Karpas-422 (cell line): ENCODE measurements at regions not wholly inside any gene's neighbourhood (a gene's known extent, or its start where the extent isn't known, plus 50 kb on each side); places are given as distances from the start of the nearest gene placed in this dataset.

Experiments used
- DNase-seq: peaks from one replicate; pipeline ENCODE4 v3.0.0-alpha.2; 2015
- H2AFZ ChIP-seq: fragments of 200-600 bp; sonication (generic); 2 replicates; pipeline ENCODE4 v1.6.1; 2014; ENCODE audit warnings: antibody characterized with exemption, low read length, mixed read lengths
- H3K27ac ChIP-seq: fragments of 200-600 bp; sonication (generic); 2 replicates; pipeline ENCODE4 v1.5.1; 2014; ENCODE audit warnings: mild to moderate bottlenecking, low read length, moderate library complexity
- H3K27me3 ChIP-seq: fragments of 200-600 bp; sonication (generic); 2 replicates; pipeline ENCODE4 v1.6.1; 2014; ENCODE audit warnings: low read length, mixed read lengths
- H3K36me3 ChIP-seq: fragments of 200-600 bp; sonication (generic); 2 replicates; pipeline ENCODE4 v1.6.1; 2014; ENCODE audit warnings: low read length, mixed read lengths; ENCODE audit not compliant: insufficient read depth
- H3K4me1 ChIP-seq: fragments of 200-600 bp; sonication (generic); 2 replicates; pipeline ENCODE4 v1.6.1; 2014; ENCODE audit warnings: mild to moderate bottlenecking, low read length, mixed read lengths
- H3K4me2 ChIP-seq: fragments of 200-600 bp; sonication (generic); 2 replicates; pipeline ENCODE4 v1.6.1; 2014; ENCODE audit warnings: low read length, low read depth, mild to moderate bottlenecking; ENCODE audit not compliant: poor library complexity, severe bottlenecking
- H3K4me3 ChIP-seq: fragments of 200-600 bp; sonication (generic); 2 replicates; pipeline ENCODE4 v1.5.1; 2014; ENCODE audit warnings: mild to moderate bottlenecking, antibody characterized with exemption, low read length, mixed read lengths
- H3K79me2 ChIP-seq: fragments of 200-600 bp; sonication (generic); 2 replicates; pipeline ENCODE4 v1.6.1; 2014; ENCODE audit warnings: mild to moderate bottlenecking, low read length, mixed read lengths
- H3K9ac ChIP-seq: fragments of 200-600 bp; sonication (generic); 2 replicates; pipeline ENCODE4 v1.6.0; 2014; ENCODE audit warnings: low read length
- H3K9me2 ChIP-seq: fragments of 200-600 bp; sonication (generic), shearing (Covaris generic); replicated peaks from 2 replicates; pipeline ENCODE4 v1.6.0; 2014; ENCODE audit warnings: mild to moderate bottlenecking, low read length, moderate library complexity; ENCODE audit not compliant: insufficient read depth
- H3K9me3 ChIP-seq: fragments of 300-700, 200-600 bp; sonication (generic); 2 replicates; pipeline ENCODE4 v1.6.1; 2014; ENCODE audit warnings: low read length, mixed read lengths
- H4K20me1 ChIP-seq: fragments of 200-600 bp; sonication (generic); 2 replicates; pipeline ENCODE4 v1.6.1; 2014; ENCODE audit warnings: mild to moderate bottlenecking, antibody characterized with exemption, low read length, low read depth; ENCODE audit not compliant: insufficient read depth

DNA sequence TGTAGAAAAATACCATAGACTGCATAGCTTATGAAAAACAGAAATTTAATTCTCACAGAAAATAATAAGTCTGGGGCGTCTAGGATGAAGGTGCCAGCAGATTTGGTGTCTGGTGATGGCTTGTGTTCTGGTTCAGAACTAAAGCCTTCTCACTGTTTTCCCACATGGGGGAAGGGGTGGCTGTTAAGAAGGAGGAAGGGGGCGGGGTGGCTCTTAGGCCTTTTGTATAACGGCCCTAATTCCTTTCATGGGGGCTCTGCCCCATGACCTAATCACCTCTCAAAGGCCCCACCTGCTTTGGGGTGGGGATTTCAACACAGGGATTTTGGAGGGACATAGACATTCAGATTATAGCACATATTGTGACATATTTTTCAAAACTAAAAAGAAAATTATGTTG, 173.2 kb upstream of the TECRL start:
- no peak overlapping the region for H3K4me2 ChIP-seq
- no peaks in the 10 kb centered on the region for H4K20me1 ChIP-seq
- no peak overlapping the region for H3K27ac ChIP-seq
- H3K9me3 ChIP-seq: peaks cover 2% of the 10 kb centered on the region; the same call in 1 of the 2 replicates
- H3K27me3 ChIP-seq: no peaks in the 10 kb centered on the region
- no peaks in the 10 kb centered on the region for H3K9me2 ChIP-seq
- no peak overlapping the region for H2AFZ ChIP-seq
- H3K4me3 ChIP-seq: no peak overlapping the region
- DNase-seq: no peak
- no peaks in the 10 kb centered on the region for H3K79me2 ChIP-seq
- no peaks in the 10 kb centered on the region for H3K36me3 ChIP-seq
- H3K4me1 ChIP-seq: no peaks in the 10 kb centered on the region
- H3K9ac ChIP-seq: no peak overlapping the region

GRCh38 chr4:64581422-64581821, 172.2 kb upstream of the TECRL start:
- no peaks in the 10 kb centered on the region for H3K9me2 ChIP-seq
- no peak overlapping the region for H3K27ac ChIP-seq
- no peaks in the 10 kb centered on the region for H3K79me2 ChIP-seq
- H3K9ac ChIP-seq: no peak overlapping the region
- no peaks in the 10 kb centered on the region for H3K27me3 ChIP-seq
- no peaks in the 10 kb centered on the region for H4K20me1 ChIP-seq
- H3K4me3 ChIP-seq: no peak overlapping the region
- H3K4me2 ChIP-seq: no peak overlapping the region
- H3K4me1 ChIP-seq: no peaks in the 10 kb centered on the region
- no peak overlapping the region for H2AFZ ChIP-seq
- H3K36me3 ChIP-seq: no peaks in the 10 kb centered on the region
- DNase-seq: no peak
- peaks cover 4% of the 10 kb centered on the region; the same call in 1 of the 2 replicates for H3K9me3 ChIP-seq

DNA sequence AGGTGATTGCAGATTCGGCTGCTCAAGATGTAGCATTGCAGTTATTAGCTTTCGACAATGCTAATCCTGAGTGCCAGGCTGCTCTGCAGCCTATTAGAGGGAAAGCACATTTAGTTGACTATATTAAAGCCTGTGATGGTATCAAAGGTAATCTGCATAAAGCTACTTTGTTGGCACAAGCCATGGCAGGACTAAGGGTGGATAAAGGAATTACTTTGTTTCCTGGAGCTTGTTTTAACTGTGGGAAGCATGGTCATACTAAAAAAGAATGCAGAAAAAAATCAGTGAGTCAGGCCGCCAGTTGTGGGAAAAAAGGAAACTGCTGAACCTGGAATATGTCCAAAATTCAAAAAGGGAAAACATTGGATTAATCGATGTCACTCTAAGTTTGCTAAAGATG, 154.9 kb upstream of the TECRL start:
- H3K4me1 ChIP-seq: no peaks in the 10 kb centered on the region
- H3K27me3 ChIP-seq: no peaks in the 10 kb centered on the region
- H3K9me2 ChIP-seq: no peaks in the 10 kb centered on the region
- H3K9ac ChIP-seq: no peak overlapping the region
- no peak overlapping the region for H3K27ac ChIP-seq
- H2AFZ ChIP-seq: no peak overlapping the region
- H3K79me2 ChIP-seq: no peaks in the 10 kb centered on the region
- DNase-seq: no peak
- H3K4me3 ChIP-seq: no peak overlapping the region
- peaks cover 7% of the 10 kb centered on the region for H3K9me3 ChIP-seq
- no peaks in the 10 kb centered on the region for H4K20me1 ChIP-seq
- no peak overlapping the region for H3K4me2 ChIP-seq
- H3K36me3 ChIP-seq: no peaks in the 10 kb centered on the region

DNA sequence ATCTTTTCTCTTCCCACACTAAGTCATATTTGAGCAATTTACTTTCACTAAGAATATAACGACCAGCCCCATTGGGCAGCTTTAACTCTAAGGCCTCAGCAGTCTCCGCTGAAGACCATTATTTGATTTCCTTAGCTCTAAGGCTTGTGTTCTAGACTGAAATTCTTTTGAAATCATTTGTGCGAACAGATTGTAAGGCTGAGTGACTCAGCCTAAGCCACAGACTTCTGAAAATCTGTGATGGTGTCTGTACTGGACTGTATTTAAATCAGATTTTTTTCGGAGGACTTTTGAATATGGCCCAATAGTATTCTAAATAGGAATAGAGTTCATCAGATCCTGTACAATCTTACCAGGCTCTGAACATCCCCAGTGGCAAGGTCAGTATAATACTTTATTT, 150.3 kb upstream of the TECRL start:
- no peak overlapping the region for H2AFZ ChIP-seq

GRCh38 chr4:64551125-64551524, 141.9 kb upstream of the TECRL start:
- no peak overlapping the region for H3K4me2 ChIP-seq
- H3K36me3 ChIP-seq: no peaks in the 10 kb centered on the region
- H3K9me2 ChIP-seq: no peaks in the 10 kb centered on the region
- no peak overlapping the region for H3K27ac ChIP-seq
- H3K27me3 ChIP-seq: no peaks in the 10 kb centered on the region
- H4K20me1 ChIP-seq: no peaks in the 10 kb centered on the region
- H3K79me2 ChIP-seq: no peaks in the 10 kb centered on the region
- no peak overlapping the region for H3K9ac ChIP-seq
- peaks cover 9% of the 10 kb centered on the region; the same call in 1 of the 2 replicates for H3K9me3 ChIP-seq
- H3K4me3 ChIP-seq: no peak overlapping the region
- DNase-seq: no peak
- H2AFZ ChIP-seq: no peak overlapping the region
- H3K4me1 ChIP-seq: no peaks in the 10 kb centered on the region

More for the DNA sequence above, 150.3 kb upstream of the TECRL start:
- no peaks in the 10 kb centered on the region for H3K4me1 ChIP-seq
- H3K4me2 ChIP-seq: no peak overlapping the region
- H3K9me2 ChIP-seq: no peaks in the 10 kb centered on the region
- H3K27me3 ChIP-seq: no peaks in the 10 kb centered on the region
- no peak overlapping the region for H3K4me3 ChIP-seq
- no peak overlapping the region for H3K9ac ChIP-seq
- H3K79me2 ChIP-seq: no peaks in the 10 kb centered on the region
- H3K9me3 ChIP-seq: peaks cover 10% of the 10 kb centered on the region
- H4K20me1 ChIP-seq: no peaks in the 10 kb centered on the region
- no peak overlapping the region for H3K27ac ChIP-seq
- no peak for DNase-seq
- H3K36me3 ChIP-seq: no peaks in the 10 kb centered on the region

DNA sequence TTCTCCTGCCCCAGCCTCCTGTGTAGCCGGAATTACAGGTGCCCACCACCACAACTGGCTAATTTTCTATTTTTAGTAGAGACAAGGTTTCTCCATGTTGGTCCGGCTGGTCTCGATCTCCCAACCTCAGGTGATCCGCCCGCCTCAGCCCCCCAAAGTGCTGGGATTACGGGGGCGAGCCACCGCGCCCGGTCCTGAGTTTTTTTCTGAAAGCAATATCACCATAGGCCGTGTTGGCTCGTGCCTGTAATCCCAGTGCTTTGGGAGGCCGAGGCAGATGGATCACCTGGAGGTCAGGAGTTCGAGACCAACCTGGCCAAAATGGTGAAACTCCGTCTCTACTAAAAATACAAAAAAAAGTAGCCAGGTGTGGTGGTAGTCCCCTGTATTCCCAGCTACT, 136.3 kb upstream of the TECRL start:
- Histone ChIP-seq H3K27ac (no peak overlapping the region), H3K4me1 (no peaks in the 10 kb centered on the region), H2AFZ (no peak overlapping the region), H3K36me3 (no peaks in the 10 kb centered on the region), H3K9me3 (no peaks in the 10 kb centered on the region), H3K9ac (no peak overlapping the region), H3K4me2 (no peak overlapping the region), H4K20me1 (no peaks in the 10 kb centered on the region), H3K9me2 (no peaks in the 10 kb centered on the region), H3K27me3 (no peaks in the 10 kb centered on the region), H3K79me2 (no peaks in the 10 kb centered on the region), H3K4me3 (no peak overlapping the region)
- no peak for DNase-seq

GRCh38 chr4:64539234-64539849, 130.1 kb upstream of the TECRL start:
- Histone ChIP-seq H3K9me2 (no peaks in the 10 kb centered on the region), H3K4me2 (no peak overlapping the region)

DNA sequence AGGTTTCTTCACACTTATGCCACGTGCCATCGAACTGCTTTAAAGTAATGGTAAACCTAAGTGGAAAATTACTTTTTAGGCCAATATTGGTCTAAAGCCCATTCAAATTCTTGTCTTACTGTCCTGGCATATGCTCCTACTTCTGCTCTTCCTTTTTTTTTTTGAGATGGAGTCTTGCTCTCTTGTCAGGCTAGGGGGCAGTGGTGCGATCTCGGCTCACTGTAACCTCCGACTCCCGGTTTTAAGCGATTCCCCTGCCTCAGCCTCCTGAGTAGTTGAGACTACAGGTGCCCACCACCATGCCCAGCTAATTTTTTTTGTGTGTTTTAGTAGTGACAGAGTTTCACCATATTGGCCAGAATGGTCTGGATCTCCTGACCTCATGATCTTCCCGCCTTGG, 129.0 kb upstream of the TECRL start:
- Histone ChIP-seq H3K9ac (no peak overlapping the region), H3K27me3 (no peaks in the 10 kb centered on the region), H4K20me1 (no peaks in the 10 kb centered on the region), H2AFZ (no peak overlapping the region), H3K4me1 (no peaks in the 10 kb centered on the region), H3K27ac (no peak overlapping the region), H3K36me3 (no peaks in the 10 kb centered on the region), H3K9me2 (no peaks in the 10 kb centered on the region), H3K4me2 (no peak overlapping the region), H3K9me3 (0 out of 2 replicates have a peak, but pooled peaks cover 2% of the 10 kb centered on the region), H3K79me2 (no peaks in the 10 kb centered on the region), H3K4me3 (no peak overlapping the region)
- no peak for DNase-seq

More at GRCh38 chr4:64539234-64539849, 130.1 kb upstream of the TECRL start:
- no peak overlapping the region for H3K27ac ChIP-seq
- no peak overlapping the region for H3K4me3 ChIP-seq
- no peaks in the 10 kb centered on the region for H4K20me1 ChIP-seq
- no peak overlapping the region for H2AFZ ChIP-seq
- no peaks in the 10 kb centered on the region for H3K27me3 ChIP-seq
- no peaks in the 10 kb centered on the region for H3K36me3 ChIP-seq
- 0 out of 2 replicates have a peak, but pooled peaks cover 2% of the 10 kb centered on the region for H3K9me3 ChIP-seq
- no peak overlapping the region for H3K9ac ChIP-seq
- H3K79me2 ChIP-seq: no peaks in the 10 kb centered on the region
- DNase-seq: peak; percentile 78
- H3K4me1 ChIP-seq: no peaks in the 10 kb centered on the region
